WERI-Rb-1 (cell line): ENCODE measurements at regions not wholly inside any gene's neighbourhood (a gene's known extent, or its start where the extent isn't known, plus 50 kb on each side); places are given as distances from the start of the nearest gene placed in this dataset.

Experiments used
- DNase-seq: peaks from one replicate; pipeline ENCODE4 v3.0.0-alpha.2; 2020
- H3K27ac ChIP-seq: fragments of 250-450 bp; sonication (Bioruptor Pico); 2 replicates; pipeline ENCODE4 v1.5.1; 2020; ENCODE audit warnings: mild to moderate bottlenecking, moderate library complexity
- H3K27me3 ChIP-seq: fragments of 250-450 bp; sonication (Bioruptor Pico); 2 replicates; pipeline ENCODE4 v1.5.1; 2021; ENCODE audit warnings: mild to moderate bottlenecking, low read depth, moderate library complexity; ENCODE audit not compliant: insufficient read depth, severe bottlenecking
- H3K36me3 ChIP-seq: fragments of 250-450 bp; sonication (Bioruptor Pico); 2 replicates; pipeline ENCODE4 v1.5.1; 2020; ENCODE audit warnings: mild to moderate bottlenecking, moderate library complexity
- H3K4me3 ChIP-seq: 2 replicates; pipeline ENCODE4 v1.5.1; 2011; ENCODE audit warnings: low read depth, mild to moderate bottlenecking, control low read depth, low read length
- H3K9me3 ChIP-seq: fragments of 250-450 bp; sonication (Bioruptor Pico); 2 replicates; pipeline ENCODE4 v1.5.1; 2021; ENCODE audit warnings: mild to moderate bottlenecking, moderate library complexity; ENCODE audit not compliant: severe bottlenecking
- TF ChIP-seq, protein P1 (sequence below): IDR thresholded peaks from 2 replicates; pipeline ENCODE4 v1.5.1; 2011; ENCODE audit warnings: low read depth, mild to moderate bottlenecking, control low read depth, inconsistent platforms, low read length

DNA sequence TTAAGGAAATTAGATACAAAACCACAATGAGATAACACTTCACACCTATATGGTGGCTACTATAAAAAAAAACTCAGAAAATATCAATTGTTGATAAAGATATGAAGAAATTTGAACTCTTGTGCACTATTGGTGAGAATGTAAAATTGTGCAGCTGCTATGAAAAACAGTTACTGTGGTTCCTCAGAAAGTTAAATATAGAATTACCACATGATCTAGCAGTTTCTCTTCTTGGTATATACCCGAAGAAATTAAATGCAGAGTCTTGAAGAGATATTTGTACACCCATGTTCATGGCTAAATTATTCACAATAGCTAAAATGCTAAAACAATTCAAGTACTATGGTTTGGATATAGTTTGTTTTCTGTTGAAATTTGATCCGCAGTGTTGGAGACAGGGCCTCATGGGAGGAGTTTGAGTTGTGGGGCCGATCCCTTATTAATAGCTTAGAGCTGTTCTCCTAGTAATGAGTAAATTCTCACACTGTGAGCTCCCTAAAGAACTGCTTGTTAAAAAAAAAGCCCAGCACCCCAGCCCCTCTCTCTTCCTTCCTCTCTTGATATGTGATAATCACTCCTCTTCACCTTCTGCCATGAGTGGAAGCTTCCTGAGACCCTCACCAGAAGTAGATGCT lies 1412.1 kb downstream of the PLA2G4A start:
- TF ChIP-seq, protein P1, sequence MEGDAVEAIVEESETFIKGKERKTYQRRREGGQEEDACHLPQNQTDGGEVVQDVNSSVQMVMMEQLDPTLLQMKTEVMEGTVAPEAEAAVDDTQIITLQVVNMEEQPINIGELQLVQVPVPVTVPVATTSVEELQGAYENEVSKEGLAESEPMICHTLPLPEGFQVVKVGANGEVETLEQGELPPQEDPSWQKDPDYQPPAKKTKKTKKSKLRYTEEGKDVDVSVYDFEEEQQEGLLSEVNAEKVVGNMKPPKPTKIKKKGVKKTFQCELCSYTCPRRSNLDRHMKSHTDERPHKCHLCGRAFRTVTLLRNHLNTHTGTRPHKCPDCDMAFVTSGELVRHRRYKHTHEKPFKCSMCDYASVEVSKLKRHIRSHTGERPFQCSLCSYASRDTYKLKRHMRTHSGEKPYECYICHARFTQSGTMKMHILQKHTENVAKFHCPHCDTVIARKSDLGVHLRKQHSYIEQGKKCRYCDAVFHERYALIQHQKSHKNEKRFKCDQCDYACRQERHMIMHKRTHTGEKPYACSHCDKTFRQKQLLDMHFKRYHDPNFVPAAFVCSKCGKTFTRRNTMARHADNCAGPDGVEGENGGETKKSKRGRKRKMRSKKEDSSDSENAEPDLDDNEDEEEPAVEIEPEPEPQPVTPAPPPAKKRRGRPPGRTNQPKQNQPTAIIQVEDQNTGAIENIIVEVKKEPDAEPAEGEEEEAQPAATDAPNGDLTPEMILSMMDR, result no peak
- H3K9me3 ChIP-seq, result no peaks in the 10 kb centered on the region
- H3K27me3 ChIP-seq, result no peaks in the 10 kb centered on the region
- H3K27ac ChIP-seq, result no peak overlapping the region
- H3K36me3 ChIP-seq, result no peaks in the 10 kb centered on the region
- DNase-seq, result no peak
- no peak overlapping the region for H3K4me3 ChIP-seq

GRCh38 chr1:188241629-188242028 lies 1412.9 kb downstream of the PLA2G4A start:
- H3K4me3 ChIP-seq, result no peak overlapping the region
- TF ChIP-seq, protein P1, result no peak
- no peaks in the 10 kb centered on the region for H3K9me3 ChIP-seq
- no peaks in the 10 kb centered on the region for H3K36me3 ChIP-seq
- H3K27me3 ChIP-seq, result no peaks in the 10 kb centered on the region
- no peak for DNase-seq
- no peak overlapping the region for H3K27ac ChIP-seq

DNA sequence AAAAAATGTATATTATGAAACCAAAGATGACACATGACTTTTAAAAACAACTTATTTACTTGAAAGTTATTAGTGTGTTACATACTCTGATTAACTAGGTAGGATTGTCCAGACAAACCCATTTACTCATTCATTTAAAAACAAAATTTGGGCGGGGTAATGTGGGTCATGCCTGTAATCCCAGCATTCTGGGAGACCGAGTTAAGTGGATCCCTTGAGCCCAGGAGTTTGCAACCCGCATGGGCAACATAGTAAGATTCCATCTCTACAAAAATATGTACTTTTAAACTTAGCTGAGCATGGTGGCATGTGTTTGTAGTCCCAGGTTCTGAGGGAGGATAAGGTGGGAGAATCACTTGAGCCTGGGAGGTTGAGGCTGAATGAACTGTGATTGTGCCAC lies 1414.7 kb downstream of the PLA2G4A start:
- Histone ChIP-seq H3K36me3 (no peaks in the 10 kb centered on the region), H3K27ac (no peak overlapping the region), H3K9me3 (no peaks in the 10 kb centered on the region), H3K27me3 (no peaks in the 10 kb centered on the region), H3K4me3 (no peak overlapping the region)
- TF ChIP-seq, protein P1, result no peak
- no peak for DNase-seq

DNA sequence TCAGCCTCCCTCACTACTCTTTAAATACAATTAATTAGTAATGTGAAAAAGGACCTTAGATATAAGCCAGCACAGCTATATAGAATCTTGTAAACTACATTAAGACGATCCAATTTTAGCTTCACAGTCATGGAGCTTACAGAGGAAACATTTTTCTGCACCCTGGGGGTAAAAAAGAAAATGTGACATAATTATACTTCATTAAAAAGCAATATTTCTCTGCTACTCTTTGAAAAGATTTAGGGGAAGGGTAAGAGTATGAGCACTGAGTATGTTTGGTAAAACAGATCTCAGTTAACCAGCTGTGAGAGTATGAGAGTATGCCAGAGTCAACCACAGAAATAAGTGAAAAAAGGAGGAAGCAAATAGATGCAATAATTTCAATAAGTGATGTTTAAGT lies 1415.9 kb downstream of the PLA2G4A start:
- no peaks in the 10 kb centered on the region for H3K36me3 ChIP-seq
- H3K27ac ChIP-seq, result no peak overlapping the region
- TF ChIP-seq, protein P1, result no peak
- H3K9me3 ChIP-seq, result no peaks in the 10 kb centered on the region
- no peaks in the 10 kb centered on the region for H3K27me3 ChIP-seq
- no peak for DNase-seq
- H3K4me3 ChIP-seq, result no peak overlapping the region

DNA sequence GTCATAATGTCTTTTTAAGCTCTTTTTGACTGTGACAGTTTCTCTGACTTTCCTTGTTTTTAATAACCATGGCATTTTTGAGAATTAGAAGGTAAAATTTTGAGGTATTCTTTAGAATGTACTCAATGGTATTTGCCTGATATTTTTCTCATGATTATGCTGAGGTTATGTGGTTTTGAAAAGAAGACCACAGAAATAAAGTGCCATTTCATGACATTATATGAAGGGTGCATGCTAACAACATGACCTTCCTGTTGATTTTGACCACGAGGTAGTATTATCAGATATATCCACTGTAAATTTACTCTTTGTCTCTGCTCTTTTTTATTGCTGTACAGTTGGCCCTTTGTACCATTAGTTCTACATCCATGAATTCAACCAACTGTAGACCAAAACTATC lies 1418.5 kb downstream of the PLA2G4A start:
- TF ChIP-seq, protein P1, result no peak
- Histone ChIP-seq H3K9me3 (no peaks in the 10 kb centered on the region), H3K27ac (no peak overlapping the region), H3K36me3 (no peaks in the 10 kb centered on the region), H3K4me3 (no peak overlapping the region), H3K27me3 (no peaks in the 10 kb centered on the region)
- DNase-seq, result no peak

GRCh38 chr1:188249811-188250210 lies 1421.1 kb downstream of the PLA2G4A start:
- no peak for DNase-seq
- no peaks in the 10 kb centered on the region for H3K36me3 ChIP-seq
- no peaks in the 10 kb centered on the region for H3K9me3 ChIP-seq
- H3K27ac ChIP-seq, result no peak overlapping the region
- no peak overlapping the region for H3K4me3 ChIP-seq
- TF ChIP-seq, protein P1, result no peak
- no peaks in the 10 kb centered on the region for H3K27me3 ChIP-seq
